ENCODE measurements at regions not wholly inside any gene's neighbourhood (a gene's known extent, or its start where the extent isn't known, plus 50 kb on each side); places are given as distances from the start of the nearest gene placed in this dataset.

DNA sequence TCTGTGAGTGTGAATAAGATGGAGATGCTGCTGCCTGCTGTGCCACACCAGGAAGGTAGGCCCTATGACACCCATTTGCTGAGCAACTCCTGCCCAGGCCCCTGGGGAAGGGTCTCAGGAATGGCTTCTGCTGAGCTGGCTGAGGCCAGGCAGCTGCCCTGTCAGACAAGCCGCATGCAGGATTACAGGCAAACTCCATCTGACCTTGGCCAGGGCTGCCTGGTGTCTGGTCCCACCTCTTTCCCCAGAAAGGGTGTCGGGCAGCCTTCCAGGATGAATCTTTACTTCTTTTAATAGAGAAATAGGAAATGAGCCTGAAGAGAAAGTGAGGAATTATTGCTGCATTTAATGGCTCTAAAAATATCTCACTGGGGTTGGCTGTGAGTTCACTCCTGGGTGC lies 182.5 kb downstream of the IRX5 start:
- no peaks in the 10 kb centered on the region for H3K36me3 ChIP-seq (replicated peaks)
- DNase-seq, result no peak
- no peak overlapping the region for H3K4me3 ChIP-seq (ENCODE audit: low read depth, low read length)
- no peaks in the 10 kb centered on the region for H3K27me3 ChIP-seq (replicated peaks)
- in situ Hi-C loops (cut with HindIII; ENCODE audit: low pct_ligation_motif_present, low sequenced_read_pairs), result no loop called here
- TF ChIP-seq, protein P1, sequence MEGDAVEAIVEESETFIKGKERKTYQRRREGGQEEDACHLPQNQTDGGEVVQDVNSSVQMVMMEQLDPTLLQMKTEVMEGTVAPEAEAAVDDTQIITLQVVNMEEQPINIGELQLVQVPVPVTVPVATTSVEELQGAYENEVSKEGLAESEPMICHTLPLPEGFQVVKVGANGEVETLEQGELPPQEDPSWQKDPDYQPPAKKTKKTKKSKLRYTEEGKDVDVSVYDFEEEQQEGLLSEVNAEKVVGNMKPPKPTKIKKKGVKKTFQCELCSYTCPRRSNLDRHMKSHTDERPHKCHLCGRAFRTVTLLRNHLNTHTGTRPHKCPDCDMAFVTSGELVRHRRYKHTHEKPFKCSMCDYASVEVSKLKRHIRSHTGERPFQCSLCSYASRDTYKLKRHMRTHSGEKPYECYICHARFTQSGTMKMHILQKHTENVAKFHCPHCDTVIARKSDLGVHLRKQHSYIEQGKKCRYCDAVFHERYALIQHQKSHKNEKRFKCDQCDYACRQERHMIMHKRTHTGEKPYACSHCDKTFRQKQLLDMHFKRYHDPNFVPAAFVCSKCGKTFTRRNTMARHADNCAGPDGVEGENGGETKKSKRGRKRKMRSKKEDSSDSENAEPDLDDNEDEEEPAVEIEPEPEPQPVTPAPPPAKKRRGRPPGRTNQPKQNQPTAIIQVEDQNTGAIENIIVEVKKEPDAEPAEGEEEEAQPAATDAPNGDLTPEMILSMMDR (IDR thresholded peaks at IDR 0.05; ENCODE audit: low read depth, low read length, missing control alignments), result no peak
- H3K27ac ChIP-seq, result no peak overlapping the region

- DNase-seq, result no peak
- H3K36me3 ChIP-seq (replicated peaks), result no peaks in the 10 kb centered on the region
- in situ Hi-C loops (cut with HindIII; ENCODE audit: low pct_ligation_motif_present, low sequenced_read_pairs), result no loop called here
- TF ChIP-seq, protein P1 (IDR thresholded peaks at IDR 0.05; ENCODE audit: low read depth, low read length, missing control alignments), result no peak
- no peak overlapping the region for H3K27ac ChIP-seq
- no peaks in the 10 kb centered on the region for H3K27me3 ChIP-seq (replicated peaks)
- no peak overlapping the region for H3K4me3 ChIP-seq (ENCODE audit: low read depth, low read length)
These were observed 184.8 kb downstream of the IRX5 start for GRCh38 chr16:55115506-55115905.

DNA sequence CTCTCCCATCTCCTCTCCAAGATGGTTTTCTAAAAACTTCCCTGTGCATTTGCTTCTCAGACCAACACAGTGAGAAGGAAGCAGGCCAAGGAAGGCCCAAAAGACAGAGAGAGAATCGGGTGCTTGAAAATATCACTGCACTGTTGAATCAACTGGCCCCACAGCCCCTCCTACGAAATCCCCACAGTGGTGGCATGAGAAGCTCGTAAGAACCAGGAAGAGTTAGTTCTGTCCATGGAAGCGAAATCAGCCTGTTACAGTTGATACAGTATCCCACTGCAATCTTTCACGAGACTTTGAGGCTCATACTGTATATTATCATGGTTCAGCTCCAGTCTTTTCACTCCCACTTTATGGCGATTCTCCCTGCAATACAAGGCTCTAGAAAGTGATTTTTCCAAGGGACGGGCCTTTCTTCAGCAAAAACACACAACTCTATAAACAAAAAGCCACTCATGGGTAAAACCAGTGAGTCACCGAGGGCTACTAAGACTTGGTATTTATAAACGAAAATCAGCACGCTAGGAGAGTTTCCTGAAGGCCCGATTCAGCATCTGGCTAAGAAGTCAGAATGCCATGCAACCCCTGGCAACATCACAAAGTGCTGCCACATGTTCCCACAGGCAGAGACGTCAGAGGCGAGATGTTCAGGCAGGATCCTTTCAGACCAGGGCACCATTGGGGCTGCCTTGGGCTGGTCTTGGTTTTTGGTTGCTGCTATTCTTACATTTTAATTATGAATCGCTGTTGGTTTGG lies 185.7 kb downstream of the IRX5 start:
- in situ Hi-C loops (cut with HindIII; ENCODE audit: low pct_ligation_motif_present, low sequenced_read_pairs), result no loop called here
- H3K27me3 ChIP-seq (replicated peaks), result no peaks in the 10 kb centered on the region
- DNase-seq, result peak; percentile 15
- no peak overlapping the region for H3K4me3 ChIP-seq (ENCODE audit: low read depth, low read length)
- no peaks in the 10 kb centered on the region for H3K36me3 ChIP-seq (replicated peaks)
- TF ChIP-seq, protein P1 (IDR thresholded peaks at IDR 0.05; ENCODE audit: low read depth, low read length, missing control alignments), result no peak
- H3K27ac ChIP-seq, result no peak overlapping the region

DNA sequence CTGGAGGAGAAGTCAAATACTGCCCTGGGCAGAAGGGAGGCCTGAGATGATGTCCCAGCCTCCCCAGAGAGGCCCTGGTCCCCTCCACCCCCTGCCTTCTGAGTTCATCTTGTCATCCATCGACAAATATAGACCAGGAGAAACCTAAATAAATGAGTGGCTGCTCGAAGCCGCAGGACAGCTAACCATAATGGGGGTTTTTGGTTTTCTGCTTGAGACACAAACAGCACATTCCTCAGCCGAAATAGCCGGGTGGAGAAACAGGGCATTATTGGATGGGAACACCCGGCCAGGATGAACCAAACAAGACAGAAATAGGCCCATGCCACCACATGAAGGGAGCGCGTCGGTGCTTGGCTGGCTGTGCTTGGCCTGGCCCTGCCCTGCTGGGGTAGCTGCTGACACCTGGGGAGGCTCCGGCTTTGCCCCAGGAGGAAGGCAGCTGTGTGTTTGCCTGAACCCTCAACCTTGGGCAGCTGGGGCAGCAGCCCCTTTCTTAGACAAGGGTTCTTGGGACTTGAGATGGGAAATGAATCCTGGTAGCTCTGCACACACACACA lies 188.1 kb downstream of the IRX5 start:
- Histone ChIP-seq H3K4me3 (ENCODE audit: low read depth, low read length) (no peak overlapping the region), H3K27me3 (replicated peaks) (no peaks in the 10 kb centered on the region), H3K27ac (no peak overlapping the region), H3K36me3 (replicated peaks) (no peaks in the 10 kb centered on the region)
- TF ChIP-seq, protein P1 (IDR thresholded peaks at IDR 0.05; ENCODE audit: low read depth, low read length, missing control alignments), result no peak
- no peak for DNase-seq
- in situ Hi-C loops (cut with HindIII; ENCODE audit: low pct_ligation_motif_present, low sequenced_read_pairs), result no loop called here

DNA sequence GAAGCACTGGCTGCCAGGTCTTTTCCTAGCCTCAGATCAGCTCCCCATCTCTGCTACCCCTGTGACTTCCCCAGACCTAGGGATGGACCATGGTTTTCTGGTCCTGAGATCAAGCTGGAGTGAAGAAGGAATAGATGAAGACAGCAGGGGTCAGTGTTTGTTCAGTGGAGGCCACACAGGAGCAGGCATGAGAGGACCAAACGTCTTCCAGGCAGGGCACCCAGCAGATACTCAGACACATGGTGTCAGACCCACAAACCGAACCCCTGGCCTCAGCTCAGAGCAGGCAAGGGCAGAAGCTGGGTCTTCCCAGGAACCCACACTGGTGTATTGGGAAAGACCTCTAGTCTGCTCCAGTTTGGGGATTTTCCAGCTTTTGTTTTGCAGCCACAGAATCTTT lies 189.7 kb downstream of the IRX5 start:
- H3K36me3 ChIP-seq (replicated peaks), result no peaks in the 10 kb centered on the region
- H3K27me3 ChIP-seq (replicated peaks), result no peaks in the 10 kb centered on the region
- DNase-seq, result no peak
- H3K4me3 ChIP-seq (ENCODE audit: low read depth, low read length), result no peak overlapping the region
- H3K27ac ChIP-seq, result no peak overlapping the region
- TF ChIP-seq, protein P1 (IDR thresholded peaks at IDR 0.05; ENCODE audit: low read depth, low read length, missing control alignments), result no peak
- in situ Hi-C loops (cut with HindIII; ENCODE audit: low pct_ligation_motif_present, low sequenced_read_pairs), result no loop called here

Data from brain microvascular endothelial cell (primary cell).